ENCODE measurements at regions not wholly inside any gene's neighbourhood (a gene's known extent, or its start where the extent isn't known, plus 50 kb on each side); places are given as distances from the start of the nearest gene placed in this dataset.

DNA sequence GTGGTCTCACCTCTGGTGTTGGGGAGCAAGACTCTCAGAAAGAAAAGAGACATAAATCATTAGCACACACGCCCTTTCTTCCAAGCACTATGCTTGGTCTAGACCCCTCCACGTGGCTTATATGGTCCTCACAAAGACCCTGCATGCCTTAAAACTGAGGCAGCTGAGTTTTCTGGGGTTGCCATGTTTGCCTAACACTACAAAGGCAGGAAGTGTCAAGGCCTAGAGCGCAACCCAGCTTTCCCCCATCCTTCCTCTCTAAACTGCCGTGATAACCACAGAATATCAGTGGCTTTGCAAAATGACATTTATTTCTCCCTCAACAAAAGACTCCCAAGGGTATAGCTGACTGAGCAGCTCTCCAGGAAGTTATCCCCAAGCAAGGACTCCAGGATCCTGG, 146.5 kb upstream of the TOP1 start:
- TF ChIP-seq, protein P1, sequence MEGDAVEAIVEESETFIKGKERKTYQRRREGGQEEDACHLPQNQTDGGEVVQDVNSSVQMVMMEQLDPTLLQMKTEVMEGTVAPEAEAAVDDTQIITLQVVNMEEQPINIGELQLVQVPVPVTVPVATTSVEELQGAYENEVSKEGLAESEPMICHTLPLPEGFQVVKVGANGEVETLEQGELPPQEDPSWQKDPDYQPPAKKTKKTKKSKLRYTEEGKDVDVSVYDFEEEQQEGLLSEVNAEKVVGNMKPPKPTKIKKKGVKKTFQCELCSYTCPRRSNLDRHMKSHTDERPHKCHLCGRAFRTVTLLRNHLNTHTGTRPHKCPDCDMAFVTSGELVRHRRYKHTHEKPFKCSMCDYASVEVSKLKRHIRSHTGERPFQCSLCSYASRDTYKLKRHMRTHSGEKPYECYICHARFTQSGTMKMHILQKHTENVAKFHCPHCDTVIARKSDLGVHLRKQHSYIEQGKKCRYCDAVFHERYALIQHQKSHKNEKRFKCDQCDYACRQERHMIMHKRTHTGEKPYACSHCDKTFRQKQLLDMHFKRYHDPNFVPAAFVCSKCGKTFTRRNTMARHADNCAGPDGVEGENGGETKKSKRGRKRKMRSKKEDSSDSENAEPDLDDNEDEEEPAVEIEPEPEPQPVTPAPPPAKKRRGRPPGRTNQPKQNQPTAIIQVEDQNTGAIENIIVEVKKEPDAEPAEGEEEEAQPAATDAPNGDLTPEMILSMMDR (IDR thresholded peaks at IDR 0.05): no peak
- TF ChIP-seq POLR2A (IDR thresholded peaks at IDR 0.05) (no peak), EP300 (IDR thresholded peaks at IDR 0.05) (no peak), POLR2AphosphoS5 (IDR thresholded peaks at IDR 0.05) (no peak)
